ENCODE measurements at regions not wholly inside any gene's neighbourhood (a gene's known extent, or its start where the extent isn't known, plus 50 kb on each side); places are given as distances from the start of the nearest gene placed in this dataset.

DNA sequence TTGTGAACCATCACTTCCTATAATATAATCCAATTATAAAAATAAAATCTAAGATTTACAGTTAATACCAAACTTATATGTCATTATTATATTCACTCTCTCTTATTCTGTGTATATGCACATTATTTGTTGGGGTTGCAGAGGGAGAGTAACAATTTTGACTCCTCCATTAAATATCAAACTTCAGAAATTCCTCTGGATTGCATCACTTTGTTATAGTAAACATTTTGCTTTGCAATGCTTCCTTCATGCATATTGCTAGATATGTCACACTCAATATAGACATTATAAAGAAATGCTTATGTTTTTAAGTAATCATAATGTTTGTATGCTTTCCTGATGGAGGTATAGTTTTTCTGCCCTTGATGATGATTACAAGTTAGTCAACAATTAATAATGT is 999.0 kb upstream of the ADGRL2 start:
- DNase-seq, result no peak
- intact Hi-C loops (cut with DNase I; ENCODE audit: low total_unique reads), result loop anchor here (5.0 kb wide), 1 partner anchor 49 kb away; no protein-coding TSS in a partner anchor
- no peaks in the 10 kb centered on the region for H3K36me3 ChIP-seq

GRCh38 chr1:80799457-80799856 is 1001.3 kb upstream of the ADGRL2 start:
- no peak overlapping the region for H3K27ac ChIP-seq
- H3K36me3 ChIP-seq, result no peaks in the 10 kb centered on the region
- H3K27me3 ChIP-seq (replicated peaks in 1 of 7), result no peaks in the 10 kb centered on the region
- TF ChIP-seq POLR2AphosphoS5 (IDR thresholded peaks at IDR 0.05), result no peak
- intact Hi-C loops (cut with DNase I; ENCODE audit: low total_unique reads), result no loop called here
- H3K9me3 ChIP-seq, result peaks cover 0 to 7% (median 0%) of the 10 kb centered on the region in 8 donors
- H3K4me1 ChIP-seq, result no peaks in the 10 kb centered on the region
- 33 to 41% (median 39%) methylated on average over 2 of the region's 2 CpGs for WGBS, 5 donors
- no peak overlapping the region for H3K4me3 ChIP-seq
- no peak for DNase-seq

More for the DNA sequence above, 999.0 kb upstream of the ADGRL2 start:
- Histone ChIP-seq H3K4me3 (no peak overlapping the region), H3K4me1 (no peaks in the 10 kb centered on the region), H3K27ac (no peak overlapping the region), H3K9me3 (peaks cover 0 to 7% (median 0%) of the 10 kb centered on the region in 8 donors), H3K27me3 (replicated peaks in 1 of 7) (no peaks in the 10 kb centered on the region)
- TF ChIP-seq POLR2AphosphoS5 (IDR thresholded peaks at IDR 0.05) (no peak), POLR2A (IDR thresholded peaks at IDR 0.05) (no peak)
- TF ChIP-seq, protein P1, sequence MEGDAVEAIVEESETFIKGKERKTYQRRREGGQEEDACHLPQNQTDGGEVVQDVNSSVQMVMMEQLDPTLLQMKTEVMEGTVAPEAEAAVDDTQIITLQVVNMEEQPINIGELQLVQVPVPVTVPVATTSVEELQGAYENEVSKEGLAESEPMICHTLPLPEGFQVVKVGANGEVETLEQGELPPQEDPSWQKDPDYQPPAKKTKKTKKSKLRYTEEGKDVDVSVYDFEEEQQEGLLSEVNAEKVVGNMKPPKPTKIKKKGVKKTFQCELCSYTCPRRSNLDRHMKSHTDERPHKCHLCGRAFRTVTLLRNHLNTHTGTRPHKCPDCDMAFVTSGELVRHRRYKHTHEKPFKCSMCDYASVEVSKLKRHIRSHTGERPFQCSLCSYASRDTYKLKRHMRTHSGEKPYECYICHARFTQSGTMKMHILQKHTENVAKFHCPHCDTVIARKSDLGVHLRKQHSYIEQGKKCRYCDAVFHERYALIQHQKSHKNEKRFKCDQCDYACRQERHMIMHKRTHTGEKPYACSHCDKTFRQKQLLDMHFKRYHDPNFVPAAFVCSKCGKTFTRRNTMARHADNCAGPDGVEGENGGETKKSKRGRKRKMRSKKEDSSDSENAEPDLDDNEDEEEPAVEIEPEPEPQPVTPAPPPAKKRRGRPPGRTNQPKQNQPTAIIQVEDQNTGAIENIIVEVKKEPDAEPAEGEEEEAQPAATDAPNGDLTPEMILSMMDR (IDR thresholded peaks at IDR 0.05 in 8 of 11, conservative IDR thresholded peaks at IDR 0.05 in 3 of 11), result no peak

GRCh38 chr1:80779275-80779674 is 1021.5 kb upstream of the ADGRL2 start:
- 86 to 97% (median 90%) methylated on average over 2 of the region's 2 CpGs for WGBS, 5 donors
- intact Hi-C loops (cut with DNase I; ENCODE audit: low total_unique reads), result no loop called here
- TF ChIP-seq, protein P1 (IDR thresholded peaks at IDR 0.05 in 8 of 11, conservative IDR thresholded peaks at IDR 0.05 in 3 of 11), result no peak
- TF ChIP-seq POLR2A (IDR thresholded peaks at IDR 0.05) (no peak), POLR2AphosphoS5 (IDR thresholded peaks at IDR 0.05) (no peak)
- H3K9me3 ChIP-seq, result peaks cover 0 to 21% (median 0%) of the 10 kb centered on the region in 8 donors
- DNase-seq, result no peak
- H3K4me1 ChIP-seq, result no peaks in the 10 kb centered on the region
- H3K36me3 ChIP-seq, result no peaks in the 10 kb centered on the region
- no peak overlapping the region for H3K4me3 ChIP-seq
- no peaks in the 10 kb centered on the region for H3K27me3 ChIP-seq (replicated peaks in 1 of 7)
- H3K27ac ChIP-seq, result no peak overlapping the region

- TF ChIP-seq POLR2AphosphoS5 (IDR thresholded peaks at IDR 0.05), result no peak
- TF ChIP-seq POLR2A (IDR thresholded peaks at IDR 0.05), result no peak
- TF ChIP-seq, protein P1 (IDR thresholded peaks at IDR 0.05 in 8 of 11, conservative IDR thresholded peaks at IDR 0.05 in 3 of 11), result no peak
- Histone ChIP-seq H3K27ac (no peak overlapping the region), H3K4me3 (no peak overlapping the region), H3K27me3 (replicated peaks in 1 of 7) (no peaks in the 10 kb centered on the region), H3K9me3 (peaks cover 0 to 13% (median 0%) of the 10 kb centered on the region in 8 donors), H3K36me3 (no peaks in the 10 kb centered on the region), H3K4me1 (no peaks in the 10 kb centered on the region)
- no peak for DNase-seq
- WGBS, 5 donors, result 85 to 96% (median 88%) methylated on average over 8 to 12 of the region's 12 CpGs
- intact Hi-C loops (cut with DNase I; ENCODE audit: low total_unique reads), result no loop called here
Observed at GRCh38 chr1:80778094-80778840, 1022.5 kb upstream of the ADGRL2 start.
